Fibroblast of pulmonary artery (primary cell): ENCODE measurements at regions not wholly inside any gene's neighbourhood (a gene's known extent, or its start where the extent isn't known, plus 50 kb on each side); places are given as distances from the start of the nearest gene placed in this dataset.

Experiments
- DNase-seq: peaks from one replicate; pipeline ENCODE4 v3.0.0-alpha.2; 2010; ENCODE audit warnings: low read depth
- H3K4me3 ChIP-seq: replicated peaks from 2 replicates; pipeline ENCODE4 v1.5.1; 2011; ENCODE audit warnings: low read depth, mild to moderate bottlenecking, control low read depth, low read length, moderate library complexity
- CTCF ChIP-seq: IDR thresholded peaks from 2 replicates; pipeline ENCODE4 v1.5.1; 2011; ENCODE audit warnings: mild to moderate bottlenecking, control low read depth, low read length, inconsistent platforms; ENCODE audit errors: missing control alignments

GRCh38 chr15:35931799-35932341, 385.9 kb upstream of the DPH6 start:
- H3K4me3 ChIP-seq, result no peak overlapping the region
- DNase-seq, result no peak
- TF ChIP-seq CTCF, result no peak

- no peak for DNase-seq
- H3K4me3 ChIP-seq, result no peak overlapping the region
- no peak for TF ChIP-seq CTCF
Observed at GRCh38 chr15:35932531-35932930, 386.6 kb upstream of the DPH6 start.

GRCh38 chr15:35933531-35933930, 387.6 kb upstream of the DPH6 start:
- TF ChIP-seq CTCF, result no peak
- H3K4me3 ChIP-seq, result no peak overlapping the region
- no peak for DNase-seq

GRCh38 chr15:35934383-35935049, 388.6 kb upstream of the DPH6 start:
- no peak for TF ChIP-seq CTCF
- no peak overlapping the region for H3K4me3 ChIP-seq
- DNase-seq, result no peak

GRCh38 chr15:35936284-35936683, 390.3 kb upstream of the DPH6 start:
- no peak for DNase-seq
- no peak for TF ChIP-seq CTCF
- H3K4me3 ChIP-seq, result no peak overlapping the region

GRCh38 chr15:35937380-35937779, 391.4 kb upstream of the DPH6 start:
- TF ChIP-seq CTCF, result no peak
- no peak for DNase-seq

More at GRCh38 chr15:35937380-35937779, 391.4 kb upstream of the DPH6 start:
- H3K4me3 ChIP-seq, result no peak overlapping the region
